Left lung (tissue), 4 donors: ENCODE measurements at regions not wholly inside any gene's neighbourhood (a gene's known extent, or its start where the extent isn't known, plus 50 kb on each side); places are given as distances from the start of the nearest gene placed in this dataset.

ENCODE experiments used
- ATAC-seq: fragments of 200-7000 bp; cut with Tn5 transposase; one replicate; pipeline ENCODE4 v1.9.1; 2020; ENCODE audit warnings: moderate library complexity
- DNase-seq, 4 donors: peaks; one replicate each; pipeline ENCODE4 v3.0.0-alpha.2; 2013 to 2020
- H3K27ac ChIP-seq, 2 donors: fragments of 200-600 bp; sonication (generic) in 1 of 2; one replicate each; pipeline versions ENCODE4 v1.5.0 to v1.8.0; 2020 to 2021
- H3K27me3 ChIP-seq, 2 donors: fragments of 200-600 bp; sonication (generic) in 1 of 2; one replicate each; pipeline versions ENCODE4 v1.5.0 to v1.8.0; 2020 to 2021
- H3K36me3 ChIP-seq, 2 donors: fragments of 200-600 bp; sonication (generic) in 1 of 2; one replicate each; pipeline versions ENCODE4 v1.5.0 to v1.8.0; 2020 to 2021
- H3K4me1 ChIP-seq, 2 donors: fragments of 200-600 bp; one replicate each; pipeline ENCODE4 v1.8.0; 2021
- H3K4me3 ChIP-seq, 2 donors: fragments of 200-600 bp; sonication (generic) in 1 of 2; one replicate each; pipeline versions ENCODE4 v1.5.0 to v1.8.0; 2020 to 2021; ENCODE audit warnings: mild to moderate bottlenecking in 1 of 2
- H3K9me3 ChIP-seq, 2 donors: fragments of 200-600 bp; sonication (generic) in 1 of 2; one replicate each; pipeline versions ENCODE4 v1.5.0 to v1.8.0; 2020 to 2021
- intact Hi-C, 2 donors: fragments of 100-400 bp; cut with DNase I; formaldehyde crosslinking; loops; one replicate each; pipeline versions ENCODE4 v1.11.2 to v1.14.2; 2022
- TF ChIP-seq, protein P1 (sequence below), 2 donors: fragments of 200-600 bp; sonication (generic) in 1 of 2; IDR thresholded peaks; one replicate each; pipeline versions ENCODE4 v1.5.0 to v1.8.0; 2021; ENCODE audit warnings: antibody characterized with exemption in 2 of 2
- donor health status: DM: no; HTN: yes; CAD: no.
- donor health status: DM: no; HTN: no; CAD: no.

DNA sequence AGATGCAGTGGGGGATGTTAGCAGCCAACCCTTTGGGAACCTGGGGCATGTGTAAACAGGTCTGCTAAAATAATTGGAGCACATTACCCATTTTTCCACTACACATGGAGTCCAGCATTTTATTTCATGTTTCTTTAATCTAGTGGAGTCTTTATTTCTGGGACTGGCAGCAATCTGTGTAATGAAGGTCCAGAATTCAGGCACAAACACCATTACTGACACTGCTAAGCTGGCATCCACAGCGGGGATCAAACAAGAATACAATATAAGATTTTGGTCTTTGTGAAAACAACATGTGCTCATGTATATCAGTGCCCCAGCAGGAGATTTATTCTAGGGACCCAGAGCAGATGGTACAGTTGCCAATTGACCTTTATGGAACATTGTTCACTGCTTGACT is 1587.0 kb upstream of the PRR20A start:
- Histone ChIP-seq H3K4me3 (no peak overlapping the region), H3K36me3 (no peaks in the 10 kb centered on the region), H3K27ac (no peak overlapping the region), H3K27me3 (no peaks in the 10 kb centered on the region), H3K4me1 (no peaks in the 10 kb centered on the region), H3K9me3 (peaks cover 0 to 14% of the 10 kb centered on the region in 2 donors)
- TF ChIP-seq, protein P1, sequence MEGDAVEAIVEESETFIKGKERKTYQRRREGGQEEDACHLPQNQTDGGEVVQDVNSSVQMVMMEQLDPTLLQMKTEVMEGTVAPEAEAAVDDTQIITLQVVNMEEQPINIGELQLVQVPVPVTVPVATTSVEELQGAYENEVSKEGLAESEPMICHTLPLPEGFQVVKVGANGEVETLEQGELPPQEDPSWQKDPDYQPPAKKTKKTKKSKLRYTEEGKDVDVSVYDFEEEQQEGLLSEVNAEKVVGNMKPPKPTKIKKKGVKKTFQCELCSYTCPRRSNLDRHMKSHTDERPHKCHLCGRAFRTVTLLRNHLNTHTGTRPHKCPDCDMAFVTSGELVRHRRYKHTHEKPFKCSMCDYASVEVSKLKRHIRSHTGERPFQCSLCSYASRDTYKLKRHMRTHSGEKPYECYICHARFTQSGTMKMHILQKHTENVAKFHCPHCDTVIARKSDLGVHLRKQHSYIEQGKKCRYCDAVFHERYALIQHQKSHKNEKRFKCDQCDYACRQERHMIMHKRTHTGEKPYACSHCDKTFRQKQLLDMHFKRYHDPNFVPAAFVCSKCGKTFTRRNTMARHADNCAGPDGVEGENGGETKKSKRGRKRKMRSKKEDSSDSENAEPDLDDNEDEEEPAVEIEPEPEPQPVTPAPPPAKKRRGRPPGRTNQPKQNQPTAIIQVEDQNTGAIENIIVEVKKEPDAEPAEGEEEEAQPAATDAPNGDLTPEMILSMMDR (IDR thresholded peaks at IDR 0.05), result no peak
- ATAC-seq (no peak), DNase-seq (no peak)
- intact Hi-C loops, result no loop called here

- ATAC-seq (no peak), DNase-seq (no peak)
- TF ChIP-seq, protein P1 (IDR thresholded peaks at IDR 0.05), result no peak
- Histone ChIP-seq H3K27ac (no peak overlapping the region), H3K4me1 (no peaks in the 10 kb centered on the region), H3K9me3 (peaks cover 0 to 14% of the 10 kb centered on the region in 2 donors), H3K36me3 (no peaks in the 10 kb centered on the region), H3K4me3 (no peak overlapping the region), H3K27me3 (no peaks in the 10 kb centered on the region)
- intact Hi-C loops, result no loop called here
Observed at GRCh38 chr13:55554741-55555140, 1586.0 kb upstream of the PRR20A start.

- DNase-seq (no peak), ATAC-seq (no peak)
- Histone ChIP-seq H3K27me3 (no peaks in the 10 kb centered on the region), H3K4me3 (no peak overlapping the region), H3K36me3 (no peaks in the 10 kb centered on the region), H3K4me1 (no peaks in the 10 kb centered on the region), H3K9me3 (peaks cover 0 to 2% of the 10 kb centered on the region in 2 donors), H3K27ac (no peak overlapping the region)
- intact Hi-C loops, result no loop called here
- TF ChIP-seq, protein P1 (IDR thresholded peaks at IDR 0.05), result no peak
Observed at GRCh38 chr13:55560331-55560730, 1580.4 kb upstream of the PRR20A start.

- Histone ChIP-seq H3K36me3 (no peaks in the 10 kb centered on the region), H3K4me3 (no peak overlapping the region), H3K9me3 (no peaks in the 10 kb centered on the region), H3K27ac (no peak overlapping the region), H3K27me3 (no peaks in the 10 kb centered on the region), H3K4me1 (no peaks in the 10 kb centered on the region)
- intact Hi-C loops, result no loop called here
- DNase-seq, result peak in 1 of 4 donors; percentile 4
- TF ChIP-seq, protein P1 (IDR thresholded peaks at IDR 0.05), result no peak
- ATAC-seq, result no peak
Observed at GRCh38 chr13:55563267-55563666, 1577.5 kb upstream of the PRR20A start.

DNA sequence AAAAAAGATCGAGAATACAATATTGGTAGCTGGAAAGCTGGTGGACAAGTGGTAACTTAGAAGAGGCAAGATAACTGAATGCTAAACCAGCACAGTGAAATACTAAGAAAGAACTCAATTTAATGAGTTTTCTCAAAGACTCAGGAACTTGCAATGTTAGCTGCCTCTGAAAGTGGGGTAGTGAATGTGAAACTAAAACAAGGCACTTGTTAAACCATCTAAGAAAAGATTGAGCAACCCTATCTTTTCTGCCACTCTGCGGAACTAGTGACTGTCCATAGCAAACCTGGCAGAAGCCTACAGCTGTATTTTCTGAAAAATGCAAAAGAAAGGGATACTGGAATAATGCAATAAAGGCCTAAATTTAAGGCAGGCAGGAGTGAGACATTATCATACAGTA is 1574.4 kb upstream of the PRR20A start:
- Histone ChIP-seq H3K27ac (no peak overlapping the region), H3K27me3 (no peaks in the 10 kb centered on the region), H3K36me3 (no peaks in the 10 kb centered on the region), H3K4me1 (no peaks in the 10 kb centered on the region), H3K4me3 (no peak overlapping the region), H3K9me3 (no peaks in the 10 kb centered on the region)
- intact Hi-C loops, result no loop called here
- ATAC-seq (no peak), DNase-seq (no peak)
- TF ChIP-seq, protein P1 (IDR thresholded peaks at IDR 0.05), result no peak
